PC-9 (cell line): ENCODE measurements at regions not wholly inside any gene's neighbourhood (a gene's known extent, or its start where the extent isn't known, plus 50 kb on each side); places are given as distances from the start of the nearest gene placed in this dataset.

Source experiments
- EZH2 ChIP-seq: fragments of 200-600 bp; sonication (generic); IDR thresholded peaks from 2 replicates; pipeline ENCODE4 v1.8.0; 2017; ENCODE audit warnings: antibody characterized with exemption, low read depth
- TF ChIP-seq, protein P1 (sequence below): fragments of 200-600 bp; sonication (generic); conservative IDR thresholded peaks from 2 replicates; pipeline ENCODE4 v1.6.1; 2017; ENCODE audit warnings: mixed run types, antibody characterized with exemption, mild to moderate bottlenecking, moderate library complexity

DNA sequence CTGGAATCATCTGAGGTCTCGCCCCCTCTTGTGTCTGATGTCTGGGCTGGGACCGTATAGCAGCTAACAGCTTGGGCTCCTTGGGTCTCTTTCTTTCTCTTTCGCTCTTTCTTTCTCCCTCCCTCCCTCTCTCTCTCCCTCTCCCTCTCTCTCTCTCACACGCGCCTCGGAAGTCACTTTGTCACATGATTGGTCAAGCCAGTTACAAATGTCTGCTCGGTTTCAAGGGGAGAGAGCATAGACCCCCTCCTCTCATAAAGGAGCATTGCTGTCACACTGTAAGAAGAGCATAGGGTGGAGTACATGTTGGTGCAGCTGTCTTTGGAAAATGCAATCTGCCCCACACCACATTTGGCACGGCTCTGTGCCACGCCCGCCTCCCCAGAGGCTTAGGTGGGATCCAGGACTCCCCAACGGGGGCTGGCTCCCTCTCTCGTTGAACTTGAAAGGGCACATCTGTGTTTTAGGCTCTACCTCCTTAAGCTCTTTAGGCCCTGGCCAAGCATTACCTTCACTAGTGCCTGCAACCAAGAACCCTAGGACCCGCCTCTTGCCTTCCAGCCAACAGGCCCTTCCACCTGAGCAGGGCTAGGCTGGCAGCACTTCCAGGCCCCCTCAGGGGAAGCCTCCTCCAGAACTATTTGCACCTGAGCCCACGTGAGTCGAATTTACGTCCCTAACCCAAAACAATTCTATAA, 61.9 kb upstream of the CACUL1 start:
- TF ChIP-seq, protein P1, sequence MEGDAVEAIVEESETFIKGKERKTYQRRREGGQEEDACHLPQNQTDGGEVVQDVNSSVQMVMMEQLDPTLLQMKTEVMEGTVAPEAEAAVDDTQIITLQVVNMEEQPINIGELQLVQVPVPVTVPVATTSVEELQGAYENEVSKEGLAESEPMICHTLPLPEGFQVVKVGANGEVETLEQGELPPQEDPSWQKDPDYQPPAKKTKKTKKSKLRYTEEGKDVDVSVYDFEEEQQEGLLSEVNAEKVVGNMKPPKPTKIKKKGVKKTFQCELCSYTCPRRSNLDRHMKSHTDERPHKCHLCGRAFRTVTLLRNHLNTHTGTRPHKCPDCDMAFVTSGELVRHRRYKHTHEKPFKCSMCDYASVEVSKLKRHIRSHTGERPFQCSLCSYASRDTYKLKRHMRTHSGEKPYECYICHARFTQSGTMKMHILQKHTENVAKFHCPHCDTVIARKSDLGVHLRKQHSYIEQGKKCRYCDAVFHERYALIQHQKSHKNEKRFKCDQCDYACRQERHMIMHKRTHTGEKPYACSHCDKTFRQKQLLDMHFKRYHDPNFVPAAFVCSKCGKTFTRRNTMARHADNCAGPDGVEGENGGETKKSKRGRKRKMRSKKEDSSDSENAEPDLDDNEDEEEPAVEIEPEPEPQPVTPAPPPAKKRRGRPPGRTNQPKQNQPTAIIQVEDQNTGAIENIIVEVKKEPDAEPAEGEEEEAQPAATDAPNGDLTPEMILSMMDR, result no peak
- no peak for TF ChIP-seq EZH2
